HepG2 (cell line): ENCODE measurements at regions not wholly inside any gene's neighbourhood (a gene's known extent, or its start where the extent isn't known, plus 50 kb on each side); places are given as distances from the start of the nearest gene placed in this dataset.

ENCODE experiments used
- ARHGAP35 ChIP-seq: sonication (generic); formaldehyde crosslinking; IDR thresholded peaks from 2 replicates; pipeline ENCODE4 v1.9.0; 2022; ENCODE audit warnings: mild to moderate bottlenecking, inconsistent platforms, moderate library complexity, missing genetic modification reagents, borderline replicate concordance
- CBX5 ChIP-seq: sonication (generic); formaldehyde crosslinking; IDR thresholded peaks from 2 replicates; pipeline ENCODE4 v1.4.0; 2020; ENCODE audit warnings: missing genetic modification reagents, borderline replicate concordance
- ELK4 ChIP-seq: sonication (generic); formaldehyde crosslinking; IDR thresholded peaks from 2 replicates; pipeline ENCODE4 v1.9.0; 2021; ENCODE audit warnings: missing genetic modification reagents, borderline replicate concordance
- HNF4A ChIP-seq: sonication (generic); formaldehyde crosslinking; IDR thresholded peaks from 2 replicates; pipeline ENCODE4 v1.4.0; 2020; ENCODE audit warnings: missing genetic modification reagents
- KLF15 ChIP-seq: sonication (generic); formaldehyde crosslinking; IDR thresholded peaks from 2 replicates; pipeline ENCODE4 v1.8.1; 2023; ENCODE audit warnings: borderline replicate concordance, mild to moderate bottlenecking, inconsistent platforms, missing genetic modification reagents, mixed read lengths
- MBNL3 ChIP-seq: fragments of 250-450 bp; sonication (Bioruptor Pico); conservative IDR thresholded peaks from 2 replicates; pipeline ENCODE4 v1.8.0; 2022; ENCODE audit warnings: mild to moderate bottlenecking, inconsistent platforms
- NR3C1 ChIP-seq: sonication (generic); formaldehyde crosslinking; IDR thresholded peaks from 2 replicates; pipeline ENCODE4 v1.4.0; 2020; ENCODE audit warnings: missing genetic modification reagents
- RAD51 ChIP-seq: fragments of 450-650 bp; IDR thresholded peaks from 2 replicates; pipeline ENCODE4 v1.6.1; 2016; ENCODE audit warnings: borderline replicate concordance
- ZBTB44 ChIP-seq: sonication (generic); formaldehyde crosslinking; IDR thresholded peaks from 2 replicates; pipeline ENCODE4 v1.4.0; 2020; ENCODE audit warnings: missing genetic modification reagents
- ZFAT ChIP-seq: sonication (generic); formaldehyde crosslinking; conservative IDR thresholded peaks from 2 replicates; pipeline ENCODE4 v1.8.1; 2023; ENCODE audit warnings: missing genetic modification reagents, inconsistent platforms
- ZNF431 ChIP-seq: sonication (generic); formaldehyde crosslinking; IDR thresholded peaks from 2 replicates; pipeline ENCODE4 v1.9.0; 2022; ENCODE audit warnings: missing genetic modification reagents, low read depth, mild to moderate bottlenecking, borderline replicate concordance
- ZNF563 ChIP-seq: sonication (generic); formaldehyde crosslinking; IDR thresholded peaks from 2 replicates; pipeline ENCODE4 v1.8.0; 2022; ENCODE audit warnings: mild to moderate bottlenecking, moderate library complexity, missing genetic modification reagents
- ZNF577 ChIP-seq: sonication (generic); formaldehyde crosslinking; IDR thresholded peaks from 2 replicates; pipeline ENCODE4 v1.4.0; 2020; ENCODE audit warnings: mild to moderate bottlenecking, low read depth, missing genetic modification reagents, borderline replicate concordance
- ZNF710 ChIP-seq: sonication (generic); formaldehyde crosslinking; IDR thresholded peaks from 2 replicates; pipeline ENCODE4 v1.5.0; 2020; ENCODE audit warnings: mild to moderate bottlenecking, missing genetic modification reagents, borderline replicate concordance
- ZNF775 ChIP-seq: sonication (generic); formaldehyde crosslinking; IDR thresholded peaks from 2 replicates; pipeline ENCODE4 v1.4.0; 2020; ENCODE audit warnings: missing genetic modification reagents, mild to moderate bottlenecking, moderate library complexity, borderline replicate concordance
- TF ChIP-seq, protein P1 (sequence below): sonication (generic); formaldehyde crosslinking; IDR thresholded peaks from 2 replicates; pipeline ENCODE4 v1.5.0; 2020; ENCODE audit warnings: missing genetic modification reagents
- TF ChIP-seq, protein P2 (sequence below), 2 experiments: fragments of 450-650 bp in 1 of 2; sonication (generic) in 1 of 2; formaldehyde crosslinking; IDR thresholded peaks; 2 replicates each; pipeline versions ENCODE4 v1.5.0 to v1.8.0; 2020 to 2022; ENCODE audit warnings: mild to moderate bottlenecking in 1 of 2, missing genetic modification reagents in 1 of 2
- TF ChIP-seq, protein P3 (sequence below): sonication (generic); formaldehyde crosslinking; IDR thresholded peaks from 2 replicates; pipeline ENCODE4 v1.8.0; 2022; ENCODE audit warnings: low read depth, missing genetic modification reagents

DNA sequence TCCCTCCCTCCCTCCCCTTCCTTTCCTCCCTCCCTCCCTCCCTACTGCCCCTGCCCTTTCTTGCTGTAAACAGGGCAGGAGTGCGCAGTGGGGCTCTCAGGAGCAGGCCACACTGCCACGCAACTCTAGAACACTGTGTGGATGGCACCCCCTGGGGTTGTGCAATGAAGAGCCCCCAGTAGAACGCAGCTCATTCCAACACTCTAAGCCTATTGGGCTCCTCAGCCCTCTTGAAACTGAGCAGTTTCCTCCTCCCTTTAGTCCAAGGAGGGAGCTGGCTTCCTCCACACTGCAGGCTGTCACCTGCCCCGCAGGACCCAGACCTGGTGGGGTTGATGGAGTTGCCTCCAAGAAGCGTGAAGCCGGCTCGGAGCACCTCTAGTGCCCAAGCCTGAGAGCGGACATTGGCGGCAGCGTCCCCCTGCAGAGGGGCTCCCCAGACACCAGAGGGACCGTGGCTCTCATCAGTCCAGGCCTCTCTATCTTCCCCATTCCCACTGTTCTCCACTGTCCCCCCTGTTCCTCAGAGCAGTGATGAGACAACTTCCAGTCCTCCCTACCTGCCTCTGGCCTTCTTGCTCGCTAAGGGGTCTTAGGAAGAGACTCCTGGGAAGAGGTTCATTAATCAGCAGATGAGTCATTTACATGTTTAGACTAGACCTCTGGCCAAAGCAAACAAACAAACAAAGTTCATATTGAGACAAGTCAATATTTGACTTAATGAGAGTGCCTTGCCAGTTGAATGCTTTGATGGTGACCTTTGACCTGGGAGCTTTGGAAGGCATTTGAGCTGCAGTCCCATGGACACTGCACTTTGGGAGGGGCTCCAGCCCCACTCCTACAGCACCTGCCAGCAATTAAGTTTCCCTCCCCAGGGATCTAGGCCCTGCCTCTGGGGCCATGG is 64.0 kb downstream of the RPUSD4 start (continued):
- TF ChIP-seq, protein P1, sequence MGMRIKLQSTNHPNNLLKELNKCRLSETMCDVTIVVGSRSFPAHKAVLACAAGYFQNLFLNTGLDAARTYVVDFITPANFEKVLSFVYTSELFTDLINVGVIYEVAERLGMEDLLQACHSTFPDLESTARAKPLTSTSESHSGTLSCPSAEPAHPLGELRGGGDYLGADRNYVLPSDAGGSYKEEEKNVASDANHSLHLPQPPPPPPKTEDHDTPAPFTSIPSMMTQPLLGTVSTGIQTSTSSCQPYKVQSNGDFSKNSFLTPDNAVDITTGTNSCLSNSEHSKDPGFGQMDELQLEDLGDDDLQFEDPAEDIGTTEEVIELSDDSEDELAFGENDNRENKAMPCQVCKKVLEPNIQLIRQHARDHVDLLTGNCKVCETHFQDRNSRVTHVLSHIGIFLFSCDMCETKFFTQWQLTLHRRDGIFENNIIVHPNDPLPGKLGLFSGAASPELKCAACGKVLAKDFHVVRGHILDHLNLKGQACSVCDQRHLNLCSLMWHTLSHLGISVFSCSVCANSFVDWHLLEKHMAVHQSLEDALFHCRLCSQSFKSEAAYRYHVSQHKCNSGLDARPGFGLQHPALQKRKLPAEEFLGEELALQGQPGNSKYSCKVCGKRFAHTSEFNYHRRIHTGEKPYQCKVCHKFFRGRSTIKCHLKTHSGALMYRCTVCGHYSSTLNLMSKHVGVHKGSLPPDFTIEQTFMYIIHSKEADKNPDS (CRISPR knock-in tag) = no peak
- TF ChIP-seq ZNF775 (CRISPR knock-in tag) (no peak), CBX5 (CRISPR knock-in tag) (no peak), ELK4 (CRISPR knock-in tag) (no peak), ZNF710 (CRISPR knock-in tag) (peak; percentile 16; the same call in 1 of the 2 replicates), ARHGAP35 (no peak; the same call in 1 of the 2 replicates), ZFAT (CRISPR knock-in tag) (no peak), RAD51 (no peak), MBNL3 (CRISPR knock-in tag) (no peak), NR3C1 (no peak), ZNF563 (no peak), ZBTB44 (no peak), ZNF577 (CRISPR knock-in tag) (no peak), HNF4A (peak; percentile 95), ZNF431 (CRISPR knock-in tag) (no peak), KLF15 (CRISPR knock-in tag) (no peak; the same call in 1 of the 2 replicates)
- TF ChIP-seq, protein P2, sequence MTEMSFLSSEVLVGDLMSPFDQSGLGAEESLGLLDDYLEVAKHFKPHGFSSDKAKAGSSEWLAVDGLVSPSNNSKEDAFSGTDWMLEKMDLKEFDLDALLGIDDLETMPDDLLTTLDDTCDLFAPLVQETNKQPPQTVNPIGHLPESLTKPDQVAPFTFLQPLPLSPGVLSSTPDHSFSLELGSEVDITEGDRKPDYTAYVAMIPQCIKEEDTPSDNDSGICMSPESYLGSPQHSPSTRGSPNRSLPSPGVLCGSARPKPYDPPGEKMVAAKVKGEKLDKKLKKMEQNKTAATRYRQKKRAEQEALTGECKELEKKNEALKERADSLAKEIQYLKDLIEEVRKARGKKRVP (CRISPR knock-in tag; IDR thresholded peaks at IDR 0.05) = no peak; a peak in 1 of 4 replicates
- TF ChIP-seq, protein P3, sequence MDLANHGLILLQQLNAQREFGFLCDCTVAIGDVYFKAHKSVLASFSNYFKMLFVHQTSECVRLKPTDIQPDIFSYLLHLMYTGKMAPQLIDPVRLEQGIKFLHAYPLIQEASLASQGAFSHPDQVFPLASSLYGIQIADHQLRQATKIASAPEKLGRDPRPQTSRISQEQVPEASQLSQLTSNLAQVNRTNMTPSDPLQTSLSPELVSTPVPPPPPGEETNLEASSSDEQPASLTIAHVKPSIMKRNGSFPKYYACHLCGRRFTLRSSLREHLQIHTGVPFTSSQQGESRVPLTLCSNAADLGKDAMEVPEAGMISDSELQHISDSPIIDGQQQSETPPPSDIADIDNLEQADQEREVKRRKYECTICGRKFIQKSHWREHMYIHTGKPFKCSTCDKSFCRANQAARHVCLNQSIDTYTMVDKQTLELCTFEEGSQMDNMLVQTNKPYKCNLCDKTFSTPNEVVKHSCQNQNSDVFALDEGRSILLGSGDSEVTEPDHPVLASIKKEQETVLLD = no peak
